PC-3 (cell line): ENCODE measurements at regions not wholly inside any gene's neighbourhood (a gene's known extent, or its start where the extent isn't known, plus 50 kb on each side); places are given as distances from the start of the nearest gene placed in this dataset.

Experiments used
- ATAC-seq: fragments of 200-7000 bp; cut with Tn5 transposase; 2 replicates; pipeline ENCODE4 v1.9.1; 2020; ENCODE audit warnings: mild to moderate bottlenecking, moderate library complexity
- BruUV-seq: library from RNA; stranded (reverse); fragments of 400-500 nt; replicated peaks from 2 replicates; lab custom pipeline; 2021; lab: Mats Ljungman, UMichigan
- CTCF ChIA-PET: fragments of 300-600 bp; sonication (Branson Sonifier 250); formaldehyde crosslinking; loops from one replicate; lab custom pipeline; 2022; ENCODE audit warnings: antibody characterized with exemption; lab: Charles Lee
- POLR2A ChIA-PET: fragments of 300-600 bp; sonication (Branson Sonifier 250); formaldehyde crosslinking; loops from one replicate; lab custom pipeline; 2022; ENCODE audit warnings: antibody characterized with exemption; ENCODE audit not compliant: unreplicated experiment; lab: Charles Lee
- DNase-seq: peaks from one replicate; pipeline ENCODE4 v3.0.0-alpha.2; 2015
- H2AFZ ChIP-seq: fragments of 300-600 bp; sonication (generic); 2 replicates; pipeline ENCODE4 v1.6.0; 2016; ENCODE audit warnings: antibody characterized with exemption, low read length
- H3F3A ChIP-seq: fragments of 300-600 bp; sonication (generic); one replicate; pipeline ENCODE4 v1.6.0; 2017; ENCODE audit warnings: antibody characterized with exemption, low read length, control low read depth, mild to moderate bottlenecking; ENCODE audit not compliant: unreplicated experiment
- H3K27ac ChIP-seq: fragments of 300-600 bp; sonication (generic); 2 replicates; pipeline ENCODE4 v1.5.1; 2016; ENCODE audit warnings: mild to moderate bottlenecking, low read length
- H3K27me3 ChIP-seq: fragments of 300-600 bp; sonication (generic); 2 replicates; pipeline ENCODE4 v1.6.1; 2016; ENCODE audit warnings: low read length, mixed read lengths
- H3K36me3 ChIP-seq: fragments of 300-600 bp; sonication (generic); 2 replicates; pipeline ENCODE4 v1.6.1; 2016; ENCODE audit warnings: low read depth, mixed run types, low read length, mixed read lengths
- H3K4me1 ChIP-seq: fragments of 300-600 bp; sonication (generic); 2 replicates; pipeline ENCODE4 v1.5.1; 2016; ENCODE audit warnings: low read length; ENCODE audit not compliant: insufficient read depth
- H3K4me2 ChIP-seq: fragments of 300-600 bp; sonication (generic); 2 replicates; pipeline ENCODE4 v1.6.0; 2016; ENCODE audit warnings: low read length
- H3K4me3 ChIP-seq: fragments of 300-600 bp; sonication (generic); 2 replicates; pipeline ENCODE4 v1.5.1; 2016; ENCODE audit warnings: mild to moderate bottlenecking, low read length, mixed read lengths
- H3K79me2 ChIP-seq: fragments of 300-600 bp; sonication (generic); 2 replicates; pipeline ENCODE4 v1.6.1; 2017; ENCODE audit warnings: low read length, mixed read lengths
- H3K9ac ChIP-seq: fragments of 300-600 bp; sonication (generic); 2 replicates; pipeline ENCODE4 v1.6.0; 2016; ENCODE audit warnings: mild to moderate bottlenecking, low read length
- H3K9me2 ChIP-seq: fragments of 300-600 bp; sonication (generic); replicated peaks from 2 replicates; pipeline ENCODE4 v1.6.1; 2016; ENCODE audit warnings: mixed run types, low read length, mixed read lengths
- H3K9me3 ChIP-seq: fragments of 300-600 bp; sonication (generic); 2 replicates; pipeline ENCODE4 v1.6.1; 2016; ENCODE audit warnings: low read length, mixed read lengths
- H4K20me1 ChIP-seq: fragments of 300-600 bp; sonication (generic); 2 replicates; pipeline ENCODE4 v1.6.1; 2016; ENCODE audit warnings: low read length, mixed read lengths
- CTCF ChIP-seq: fragments of 300-600 bp; sonication (generic); conservative IDR thresholded peaks from 2 replicates; pipeline ENCODE4 v1.5.1; 2017; ENCODE audit warnings: antibody characterized with exemption, low read depth, mild to moderate bottlenecking, low read length
- EZH2 ChIP-seq: fragments of 300-600 bp; sonication (generic); IDR thresholded peaks from one replicate; pipeline ENCODE4 v1.6.1; 2017; ENCODE audit warnings: antibody characterized with exemption, mild to moderate bottlenecking, low read length; ENCODE audit not compliant: unreplicated experiment
- EZH2phosphoT487 ChIP-seq: fragments of 300-600 bp; sonication (generic); IDR thresholded peaks from 2 replicates; pipeline ENCODE4 v1.6.1; 2018; ENCODE audit warnings: mild to moderate bottlenecking, antibody characterized with exemption, low read length, borderline replicate concordance
- intact Hi-C: fragments of 100-400 bp; cut with micrococcal nuclease; formaldehyde crosslinking; loops from 2 replicates; pipeline ENCODE4 v1.9.0; 2023

GRCh38 chr12:44947163-44947562, 71.0 kb upstream of the NELL2 start:
- no peak overlapping the region for H3K9ac ChIP-seq
- no peaks in the 10 kb centered on the region for H3K36me3 ChIP-seq
- no peak overlapping the region for H3K4me3 ChIP-seq
- no peak for DNase-seq
- peaks cover 14% of the 10 kb centered on the region for H3K27me3 ChIP-seq
- ChIA-PET POLR2A (no interaction called here), CTCF (no interaction called here)
- H3K9me2 ChIP-seq, result no peaks in the 10 kb centered on the region
- intact Hi-C loops, result loop anchor here (5.0 kb wide), 1 partner anchor 635 kb away; no protein-coding TSS in a partner anchor
- no peaks in the 10 kb centered on the region for H3K79me2 ChIP-seq
- no peak for ATAC-seq
- no peak overlapping the region for H2AFZ ChIP-seq
- no peaks in the 10 kb centered on the region for H3K9me3 ChIP-seq
- BruUV-seq, result no TSS peak
- no peaks in the 10 kb centered on the region; the same call in 1 of the 2 replicates for H3K4me1 ChIP-seq
- TF ChIP-seq EZH2phosphoT487, result no peak
- TF ChIP-seq CTCF, result no peak
- TF ChIP-seq EZH2, result no peak
- H3K27ac ChIP-seq, result no peak overlapping the region
- H3K4me2 ChIP-seq, result no peak overlapping the region
- no peaks in the 10 kb centered on the region for H4K20me1 ChIP-seq
- no peaks in the 10 kb centered on the region for H3F3A ChIP-seq

GRCh38 chr12:44942714-44943113, 66.6 kb upstream of the NELL2 start:
- Histone ChIP-seq H3K36me3 (no peaks in the 10 kb centered on the region), H3F3A (no peaks in the 10 kb centered on the region), H3K4me2 (no peak overlapping the region), H3K4me3 (no peak overlapping the region), H3K27me3 (peaks cover 20% of the 10 kb centered on the region), H3K9me3 (no peaks in the 10 kb centered on the region), H3K79me2 (no peaks in the 10 kb centered on the region), H3K27ac (no peak overlapping the region), H3K4me1 (no peaks in the 10 kb centered on the region), H4K20me1 (no peaks in the 10 kb centered on the region), H2AFZ (no peak overlapping the region), H3K9me2 (no peaks in the 10 kb centered on the region), H3K9ac (no peak overlapping the region)
- TF ChIP-seq EZH2phosphoT487, result no peak
- no peak for TF ChIP-seq EZH2
- intact Hi-C loops, result no loop called here
- ATAC-seq, result no peak
- no peak for DNase-seq
- ChIA-PET CTCF (no interaction called here), POLR2A (no interaction called here)
- no TSS peak for BruUV-seq

GRCh38 chr12:44930972-44931600, 55.0 kb upstream of the NELL2 start:
- Histone ChIP-seq H3K27ac (no peak overlapping the region), H3K4me3 (no peak overlapping the region), H3F3A (no peaks in the 10 kb centered on the region), H3K79me2 (no peaks in the 10 kb centered on the region), H3K4me2 (no peak overlapping the region), H4K20me1 (no peaks in the 10 kb centered on the region), H3K36me3 (no peaks in the 10 kb centered on the region), H3K27me3 (peaks cover 9% of the 10 kb centered on the region; the same call in 1 of the 2 replicates), H3K4me1 (no peaks in the 10 kb centered on the region), H2AFZ (no peak overlapping the region), H3K9me2 (no peaks in the 10 kb centered on the region), H3K9ac (no peak overlapping the region), H3K9me3 (no peaks in the 10 kb centered on the region)
- no TSS peak for BruUV-seq
- intact Hi-C loops, result loop anchor here (1.0 to 10.0 kb wide), 5 partner anchors 156 to 1429 kb away; no protein-coding TSS in a partner anchor
- peak; percentile 80 for TF ChIP-seq CTCF
- TF ChIP-seq EZH2phosphoT487, result no peak
- DNase-seq, result peak; percentile 86
- POLR2A ChIA-PET, result no interaction called here
- CTCF ChIA-PET, result interaction anchor here (1.3 kb wide), 1 partner anchor 915 kb away, joined by 4 read pairs; no protein-coding TSS in a partner anchor
- peak; percentile 76 for ATAC-seq
